Stromal cell of bone marrow (primary cell): ENCODE measurements at regions not wholly inside any gene's neighbourhood (a gene's known extent, or its start where the extent isn't known, plus 50 kb on each side); places are given as distances from the start of the nearest gene placed in this dataset.
"Not testable (repeated sequence)": the region's sequence is repeated elsewhere in the genome, so short reads cannot be mapped to it uniquely, and the experiment has no call there.

Experiments used
- DNase-seq: peaks from one replicate; pipeline ENCODE4 v3.0.0-alpha.2; 2012; ENCODE audit warnings: low read depth

GRCh38 chr15:91414124-91414523 lies 314.1 kb downstream of the SV2B start:
- DNase-seq, result no peak

DNA sequence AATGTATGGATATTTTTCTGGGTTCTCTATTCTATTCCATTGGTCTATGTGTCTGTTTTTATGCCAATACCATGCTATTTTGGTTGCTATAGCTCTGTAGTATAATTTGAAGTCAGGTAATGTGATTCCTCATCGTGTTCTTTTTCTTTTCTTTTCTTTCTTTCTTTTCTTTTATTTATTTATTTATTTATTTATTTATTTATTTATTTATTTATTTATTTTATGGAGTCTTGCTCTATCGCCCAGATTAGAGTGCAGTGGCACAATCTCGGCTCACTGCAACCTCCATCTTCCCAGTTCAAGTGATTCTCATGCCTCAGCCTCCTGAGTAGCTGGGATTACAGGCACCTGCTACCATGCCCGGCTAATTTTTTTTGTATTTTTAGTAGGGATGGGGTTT lies 315.2 kb downstream of the SV2B start:
- DNase-seq, result not testable (repeated sequence)

- DNase-seq, result no peak
Measured at GRCh38 chr15:91420689-91421088, 320.6 kb downstream of the SV2B start.

GRCh38 chr15:91422797-91423196 lies 322.7 kb downstream of the SV2B start:
- no peak for DNase-seq

- no peak for DNase-seq
Measured at GRCh38 chr15:91424001-91424400, 323.9 kb downstream of the SV2B start.

DNA sequence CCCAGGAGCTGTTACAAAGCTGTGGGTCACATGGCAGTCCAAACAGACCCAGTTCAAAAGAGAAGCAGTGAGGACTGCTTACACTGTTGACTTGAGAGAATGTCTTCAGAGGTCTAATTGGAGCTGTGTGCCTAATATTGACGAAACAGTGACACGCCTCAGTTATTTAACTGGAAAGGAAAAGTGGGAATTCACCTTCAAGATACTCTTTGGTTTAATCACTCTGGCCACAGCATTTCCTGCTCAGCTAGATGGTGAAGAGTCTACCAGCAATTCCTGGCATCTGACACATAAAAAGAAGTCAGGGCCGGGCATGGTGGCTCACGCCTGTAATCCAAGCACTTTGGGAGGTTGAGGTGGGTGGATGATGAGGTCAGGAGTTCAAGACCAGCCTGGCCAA lies 326.4 kb downstream of the SV2B start:
- DNase-seq, result no peak

GRCh38 chr15:91429973-91430372 lies 329.9 kb downstream of the SV2B start:
- DNase-seq, result no peak

DNA sequence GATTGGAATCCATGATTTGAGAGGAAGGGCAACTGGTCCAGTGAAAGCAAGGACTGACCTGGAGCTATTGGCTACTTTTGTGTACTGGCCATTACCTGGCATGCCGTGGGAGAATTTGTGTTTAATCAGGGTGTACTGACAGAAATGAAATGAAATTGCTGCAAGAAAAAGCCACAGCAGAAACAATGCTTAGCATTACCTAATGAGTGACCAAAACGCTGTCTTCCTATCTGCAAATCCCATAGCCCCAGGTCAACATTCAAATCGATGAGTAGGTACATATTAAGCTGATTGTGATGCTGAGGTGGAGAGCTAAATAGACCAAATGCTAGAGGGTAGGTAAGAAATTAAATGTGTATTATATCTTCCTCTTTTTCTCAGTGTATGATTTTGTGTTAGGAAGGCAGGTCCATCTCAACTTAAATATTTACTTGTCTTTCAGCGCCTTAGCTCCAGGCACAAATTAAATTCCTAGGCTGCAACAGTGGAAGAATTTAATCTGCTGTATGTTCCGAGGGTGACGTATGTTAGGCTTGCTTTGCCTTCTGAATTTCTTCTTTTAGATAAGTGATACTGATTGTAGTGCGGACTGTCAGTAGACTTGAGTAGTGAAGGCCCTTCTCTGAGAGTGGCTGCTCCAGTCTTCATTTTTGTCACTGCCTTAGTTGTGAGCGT lies 331.1 kb downstream of the SV2B start:
- no peak for DNase-seq

- DNase-seq, result no peak
Measured at GRCh38 chr15:91435113-91435512, 335.1 kb downstream of the SV2B start.

DNA sequence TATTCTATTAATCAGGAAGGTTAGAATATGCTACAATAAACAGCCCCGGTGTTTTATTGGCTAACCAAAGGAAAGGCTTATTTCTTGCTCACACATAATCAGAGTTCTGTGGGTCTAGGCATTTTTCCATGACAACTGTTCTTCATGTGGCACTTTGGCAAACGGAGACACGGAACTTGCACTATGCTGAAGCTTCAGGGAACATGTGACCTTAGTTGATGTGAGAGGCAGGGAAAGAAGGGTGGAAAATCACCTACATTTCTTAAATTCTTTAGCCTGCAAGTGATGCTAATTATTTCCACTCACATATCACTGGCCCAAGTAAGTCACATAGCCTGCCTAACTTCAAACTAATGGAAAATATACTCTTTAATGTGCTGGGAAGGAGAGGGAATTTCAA lies 344.6 kb downstream of the SV2B start:
- no peak for DNase-seq

DNA sequence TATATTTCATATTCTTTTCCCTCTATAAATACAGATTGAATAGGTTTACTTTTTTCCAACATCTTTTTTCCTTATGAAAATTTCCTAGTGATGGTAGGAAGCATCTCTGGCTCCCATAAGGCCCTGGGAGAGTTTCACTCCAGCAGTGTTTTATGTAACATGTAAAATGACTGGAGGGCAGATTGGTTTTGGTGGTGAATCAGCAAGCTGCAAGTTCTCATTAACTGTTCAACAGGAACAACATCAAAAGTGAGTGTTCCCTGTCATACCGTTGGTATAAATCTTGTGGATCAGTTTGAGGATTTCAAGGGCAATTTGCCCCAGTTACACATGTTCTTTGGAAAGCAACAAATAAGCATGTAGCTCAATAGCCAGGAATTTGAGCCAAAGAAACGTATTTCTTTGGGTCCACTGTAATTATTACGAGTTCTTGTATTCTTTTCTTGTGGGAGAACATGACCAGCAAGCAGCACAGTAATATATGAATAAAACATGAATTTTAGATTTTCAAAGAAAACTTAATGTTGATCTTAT lies 345.7 kb downstream of the SV2B start:
- peak; percentile 3 for DNase-seq

- no peak for DNase-seq
Measured at GRCh38 chr15:91447991-91448644, 348.1 kb downstream of the SV2B start.

- not testable (repeated sequence) for DNase-seq
Measured at GRCh38 chr15:91453376-91453775, 353.3 kb downstream of the SV2B start.

- DNase-seq, result peak; percentile 3
Measured at GRCh38 chr15:91456251-91456718, 356.2 kb downstream of the SV2B start.

DNA sequence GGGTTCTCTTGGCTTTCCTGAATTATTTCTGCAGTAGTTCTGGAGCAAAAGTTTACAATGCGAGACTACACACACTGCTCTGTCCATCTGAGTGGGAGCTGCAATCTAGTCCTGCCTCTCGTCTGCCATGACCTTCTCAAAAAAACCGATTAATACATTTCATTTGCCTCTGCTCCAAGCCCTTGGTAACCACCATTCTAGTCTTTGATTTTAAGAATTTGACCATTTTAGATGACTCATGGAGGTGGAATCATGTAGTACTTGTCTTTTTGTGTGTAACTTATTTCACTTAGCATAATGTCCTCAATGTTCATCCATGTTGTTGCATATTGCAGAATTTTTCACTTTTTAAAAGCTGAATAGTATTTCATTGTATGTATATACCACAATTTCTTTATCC lies 356.9 kb downstream of the SV2B start:
- DNase-seq, result no peak

DNA sequence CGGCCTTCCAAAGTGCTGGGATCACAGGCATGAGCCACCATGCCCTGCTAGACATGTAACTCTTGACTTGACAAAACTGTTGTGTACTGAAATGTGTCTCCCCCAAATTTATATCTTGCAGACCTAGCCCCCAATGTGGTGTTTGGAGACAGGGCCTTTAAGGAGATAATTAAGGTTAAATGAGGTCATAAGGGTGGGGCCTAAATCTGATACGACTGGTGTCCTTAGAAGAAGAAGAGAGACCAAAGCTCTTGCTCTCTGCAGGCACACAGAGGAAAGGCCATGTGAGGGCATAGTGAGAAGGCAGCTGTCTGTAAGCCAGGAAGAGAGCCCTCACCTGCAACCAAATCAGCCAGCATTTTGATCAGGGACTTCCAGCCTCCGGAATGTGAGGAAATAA lies 361.3 kb downstream of the SV2B start:
- no peak for DNase-seq

DNA sequence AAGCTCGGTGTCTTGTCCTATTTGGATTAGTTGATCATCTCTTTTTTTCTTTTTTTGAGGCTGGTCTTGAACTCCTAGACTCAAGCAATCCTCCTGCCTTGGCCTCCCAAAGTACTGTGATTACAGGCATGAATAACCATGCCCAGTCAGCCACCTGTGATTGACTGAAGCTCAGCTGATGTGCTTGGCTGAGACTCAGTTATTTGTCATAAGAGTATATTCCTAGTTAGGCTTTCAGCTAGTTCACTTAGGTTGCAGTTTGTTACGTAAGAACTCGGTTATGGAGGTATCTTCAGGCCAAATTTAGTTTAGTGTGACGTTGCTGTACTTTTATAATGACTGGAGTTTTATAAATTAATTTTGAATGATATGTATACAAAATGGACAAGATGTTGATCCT lies 365.0 kb downstream of the SV2B start:
- DNase-seq, result no peak

- DNase-seq, result no peak
Measured at GRCh38 chr15:91465696-91466095, 365.6 kb downstream of the SV2B start.

DNA sequence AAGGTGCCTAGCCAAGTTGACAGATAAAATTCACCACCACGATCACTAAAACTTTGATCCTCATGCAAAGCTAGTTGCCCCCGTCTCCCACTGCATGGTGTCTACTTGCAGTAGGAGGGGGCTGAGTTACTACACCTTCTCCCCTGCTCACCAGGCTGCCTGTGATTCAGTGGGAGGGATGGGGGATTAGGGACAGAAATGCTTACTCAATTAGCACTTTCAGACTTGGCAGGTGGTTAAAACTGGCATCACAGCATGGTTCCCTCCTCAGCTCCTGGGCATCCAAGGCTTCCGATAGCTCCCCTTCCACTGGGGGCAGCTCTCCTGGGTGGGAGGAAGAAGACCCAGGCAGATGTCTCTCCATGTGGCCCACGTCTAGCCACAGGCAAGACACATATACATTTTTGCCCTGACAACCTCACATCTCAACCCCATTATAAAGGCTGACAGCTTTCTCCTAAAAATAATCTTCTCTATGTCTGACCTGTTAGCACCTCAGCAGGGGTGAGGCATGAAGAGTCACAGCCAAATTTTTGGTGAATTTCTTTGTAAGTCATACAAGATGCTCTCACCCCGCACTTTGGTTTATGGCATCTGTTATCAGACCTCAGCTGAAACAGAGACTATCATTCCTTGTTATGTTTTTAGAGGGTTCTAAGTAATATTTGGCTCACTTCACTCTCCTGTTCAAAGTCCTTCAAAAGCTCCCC lies 369.0 kb downstream of the SV2B start:
- DNase-seq, result no peak

GRCh38 chr15:91469632-91470567 lies 369.8 kb downstream of the SV2B start:
- DNase-seq, result no peak

DNA sequence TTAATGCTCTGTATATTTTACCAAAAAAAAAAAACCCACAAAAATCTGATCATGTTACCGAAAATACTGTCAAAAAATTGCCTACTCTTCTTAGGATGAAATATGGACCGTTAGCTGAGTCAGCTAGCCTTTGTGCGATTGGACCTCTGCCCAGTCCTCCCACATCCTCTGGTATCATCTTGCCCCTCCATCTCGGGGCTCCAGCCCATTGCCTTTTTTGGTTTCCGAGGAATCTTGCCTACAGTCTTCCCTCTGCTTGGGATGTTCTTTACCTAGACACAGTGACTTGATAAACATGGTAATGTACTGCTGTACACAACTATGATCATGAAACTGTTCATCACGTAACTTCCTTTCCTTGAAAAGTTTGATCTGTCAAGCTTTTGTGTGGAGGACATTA lies 371.4 kb downstream of the SV2B start:
- peak; percentile 26 for DNase-seq

- no peak for DNase-seq
Measured at GRCh38 chr15:91472316-91472756, 372.3 kb downstream of the SV2B start.
